A549 (cell line): ENCODE measurements at regions not wholly inside any gene's neighbourhood (a gene's known extent, or its start where the extent isn't known, plus 50 kb on each side); places are given as distances from the start of the nearest gene placed in this dataset.

Experiments used
- ATAC-seq, 2 experiments: fragments of 200-7000 bp in 1 of 2; fragments of >200 bp in 1 of 2; cut with Nextera tagmentation in 1 of 2; cut with Tn5 transposase in 1 of 2; 3 replicates each; pipeline versions ENCODE4 v1.8.0 to v1.9.1; 2018 to 2020; ENCODE audit warnings: mild to moderate bottlenecking in 1 of 2, moderate library complexity in 1 of 2
- CTCF ChIA-PET: fragments of 300-600 bp; sonication (Branson Sonifier 250); formaldehyde crosslinking; extraction: SDS; loops from one replicate; lab custom pipeline; 2021; ENCODE audit warnings: antibody characterized with exemption, inconsistent platforms; lab: Yijun Ruan, JAX
- POLR2A ChIA-PET: fragments of 350-600 bp; formaldehyde crosslinking; extraction: SDS; loops from one replicate; lab custom pipeline; 2021; ENCODE audit warnings: antibody characterized with exemption, inconsistent platforms; lab: Yijun Ruan, JAX
- DNase-seq, 2 experiments: peaks; one replicate each; pipeline versions ENCODE4 v3.0.0 to v3.0.0-alpha.2; 2011 to 2016; ENCODE audit warnings: low read depth in 1 of 2, low spot score in 1 of 2
- FAIRE-seq: peaks from 2 replicates; lab custom pipeline; 2011; peaks lifted over from hg19 to GRCh38; lab: Jason Lieb, UNC
- H3K27ac ChIP-seq, 2 experiments: fragments of >200 bp; sonication (Bioruptor Twin); formaldehyde crosslinking; 3 replicates each; pipeline ENCODE4 v1.5.1; 2016 to 2017
- H3K4me1 ChIP-seq: fragments of >200 bp; sonication (Bioruptor Twin); formaldehyde crosslinking; 3 replicates; pipeline ENCODE4 v1.6.1; 2016
- H3K4me2 ChIP-seq: fragments of >200 bp; sonication (Bioruptor Twin); formaldehyde crosslinking; 3 replicates; pipeline ENCODE4 v1.6.1; 2016
- H3K4me3 ChIP-seq: fragments of >200 bp; sonication (Bioruptor Twin); formaldehyde crosslinking; 3 replicates; pipeline ENCODE4 v1.5.1; 2016
- H3K9me3 ChIP-seq: fragments of >200 bp; sonication (Bioruptor Twin); formaldehyde crosslinking; 3 replicates; pipeline ENCODE4 v1.6.1; 2016
- BHLHE40 ChIP-seq: IDR thresholded peaks from 2 replicates; pipeline ENCODE4 v1.6.1; 2012; ENCODE audit warnings: low read depth, low read length, inconsistent platforms
- CBX8 ChIP-seq: fragments of 200-600 bp; sonication (generic); IDR thresholded peaks from 2 replicates; pipeline ENCODE4 v1.6.1; 2016
- CHD2 ChIP-seq: fragments of 150-350 bp; IDR thresholded peaks from 2 replicates; pipeline ENCODE4 v1.6.1; 2014; ENCODE audit warnings: low read length; ENCODE audit not compliant: partially characterized antibody
- EP300 ChIP-seq, 2 experiments: fragments of >200 bp; sonication (Bioruptor Twin); formaldehyde crosslinking; IDR thresholded peaks; 2 replicates in 1 of 2; 3 replicates in 1 of 2; pipeline ENCODE4 v1.6.1; 2016 to 2017
- FOSB ChIP-seq: fragments of 250-450 bp; sonication (Bioruptor Pico); IDR thresholded peaks from 2 replicates; pipeline ENCODE4 v1.5.0; 2020; ENCODE audit warnings: mild to moderate bottlenecking, moderate library complexity
- HEYL ChIP-seq: fragments of 250-450 bp; sonication (Bioruptor Pico); IDR thresholded peaks from 2 replicates; pipeline ENCODE4 v1.8.0; 2021; ENCODE audit warnings: mild to moderate bottlenecking, moderate library complexity
- HOXB5 ChIP-seq: fragments of 250-450 bp; sonication (Bioruptor Pico); IDR thresholded peaks from 2 replicates; pipeline ENCODE4 v1.5.0; 2020; ENCODE audit warnings: mild to moderate bottlenecking, moderate library complexity
- JUN ChIP-seq, 2 experiments: fragments of >200 bp; sonication (Bioruptor Twin); formaldehyde crosslinking; IDR thresholded peaks; 2 replicates in 1 of 2; 3 replicates in 1 of 2; pipeline ENCODE4 v1.6.1; 2016 to 2017
- MYC ChIP-seq: IDR thresholded peaks from 2 replicates; pipeline ENCODE4 v1.6.1; 2012; ENCODE audit warnings: mild to moderate bottlenecking, inconsistent platforms, low read length, improper control_type of control experiment, borderline replicate concordance
- NPAS2 ChIP-seq: fragments of 250-450 bp; sonication (Bioruptor Pico); IDR thresholded peaks from 2 replicates; pipeline ENCODE4 v1.8.0; 2022; ENCODE audit warnings: mild to moderate bottlenecking, moderate library complexity, borderline replicate concordance
- NR3C1 ChIP-seq: fragments of >200 bp; sonication (Bioruptor Twin); formaldehyde crosslinking; IDR thresholded peaks from 3 replicates; pipeline ENCODE4 v1.6.1; 2017
- PBX3 ChIP-seq: IDR thresholded peaks from 2 replicates; pipeline ENCODE4 v1.6.1; 2012
- RAD21 ChIP-seq, 2 experiments: fragments of >200 bp in 1 of 2; sonication (Bioruptor Twin) in 1 of 2; formaldehyde crosslinking in 1 of 2; IDR thresholded peaks in 1 of 2; conservative IDR thresholded peaks in 1 of 2; 2 replicates in 1 of 2; 3 replicates in 1 of 2; pipeline ENCODE4 v1.6.1; 2012 to 2018; ENCODE audit warnings: inconsistent platforms in 1 of 2
- RARB ChIP-seq: fragments of 250-450 bp; sonication (Bioruptor Pico); IDR thresholded peaks from 2 replicates; pipeline ENCODE4 v1.8.0; 2021; ENCODE audit warnings: mild to moderate bottlenecking, moderate library complexity
- SMC3 ChIP-seq: fragments of >200 bp; sonication (Bioruptor Twin); formaldehyde crosslinking; IDR thresholded peaks from 3 replicates; pipeline ENCODE4 v1.6.1; 2018; ENCODE audit warnings: inconsistent platforms
- TP53 ChIP-seq: fragments of 250-450 bp; sonication (Bioruptor Pico); IDR thresholded peaks from 2 replicates; pipeline ENCODE4 v1.5.0; 2021; ENCODE audit warnings: mild to moderate bottlenecking, moderate library complexity
- USF2 ChIP-seq: fragments of 450-650 bp; IDR thresholded peaks from 2 replicates; pipeline ENCODE4 v1.6.1; 2014; ENCODE audit warnings: antibody characterized with exemption
- ZC3H11A ChIP-seq: fragments of 450-650 bp; IDR thresholded peaks from 2 replicates; pipeline ENCODE4 v1.6.1; 2014; ENCODE audit warnings: antibody characterized with exemption, mild to moderate bottlenecking
- ZFP36 ChIP-seq: fragments of 450-650 bp; IDR thresholded peaks from 2 replicates; pipeline ENCODE4 v1.6.1; 2014; ENCODE audit warnings: borderline replicate concordance; ENCODE audit not compliant: partially characterized antibody
- ZNF302 ChIP-seq: fragments of 250-450 bp; sonication (Bioruptor Pico); IDR thresholded peaks from 2 replicates; pipeline ENCODE4 v1.9.0; 2021; ENCODE audit warnings: inconsistent platforms, mild to moderate bottlenecking, moderate library complexity
- ZSCAN20 ChIP-seq: fragments of 250-450 bp; sonication (Bioruptor Pico); IDR thresholded peaks from 2 replicates; pipeline ENCODE4 v1.8.0; 2022; ENCODE audit warnings: mild to moderate bottlenecking, moderate library complexity
- WGBS: methylation state at CpG from one replicate; pipeline ENCODE4 v1.1.6; 2017; ENCODE audit errors: missing lambda C conversion rate; 5-methylcytosine and 5-hydroxymethylcytosine counted together
- TF ChIP-seq, protein P1 (sequence below): IDR thresholded peaks from 2 replicates; pipeline ENCODE4 v1.6.1; 2012; ENCODE audit warnings: low read depth, borderline replicate concordance

DNA sequence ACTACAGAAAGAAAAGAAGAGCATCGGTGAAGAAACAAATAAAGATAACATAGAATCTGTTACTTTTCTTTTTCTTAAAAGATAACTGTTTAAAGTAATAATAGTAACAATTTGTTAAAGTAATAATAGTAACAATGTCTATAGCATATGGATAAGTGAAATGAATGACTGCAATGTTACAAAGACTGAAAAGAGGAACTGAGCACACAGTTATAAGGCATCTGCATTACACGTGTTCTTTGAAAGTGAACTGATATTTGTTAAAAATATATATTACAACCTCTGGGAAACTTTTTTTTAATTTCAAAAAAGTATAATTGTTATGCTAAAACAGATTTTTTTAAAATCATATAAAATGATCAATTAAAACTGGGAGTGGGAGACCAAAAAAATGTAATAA lies 88.4 kb upstream of the FST start (continued):
- TF ChIP-seq NR3C1 (no peak), PBX3 (no peak), SMC3 (no peak), HOXB5 (no peak), RARB (CRISPR knock-in tag) (no peak), CHD2 (no peak), RAD21 (conservative IDR thresholded peaks at IDR 0.05 in 1 of 2, IDR thresholded peaks at IDR 0.05 in 1 of 2) (no peak)

DNA sequence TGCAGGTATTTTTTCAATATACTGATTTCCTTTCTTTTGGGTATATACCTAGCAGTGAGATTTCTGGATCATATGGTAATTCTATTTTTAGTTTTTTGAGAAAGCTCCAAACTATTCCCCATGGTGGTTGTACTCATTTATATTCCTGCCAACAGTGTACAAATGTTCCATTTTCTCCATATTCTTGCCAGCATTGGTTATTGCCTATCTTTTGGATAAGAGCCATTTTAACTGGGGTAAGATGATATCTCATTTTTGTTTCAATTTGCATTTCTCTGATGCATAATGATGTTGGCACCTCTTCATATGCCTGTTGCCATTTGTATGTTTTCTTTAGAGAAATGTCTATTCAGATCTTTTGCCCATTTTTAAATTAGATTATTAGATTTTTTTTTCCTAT lies 85.6 kb upstream of the FST start:
- ATAC-seq = no peak
- no peak for DNase-seq
- POLR2A ChIA-PET = no interaction called here
- no peak for TF ChIP-seq EP300 (IDR thresholded peaks at IDR 0.05)
- no peak for TF ChIP-seq ZNF302
- no peak for TF ChIP-seq ZSCAN20
- no peak for TF ChIP-seq HEYL (CRISPR knock-in tag)
- no peak for TF ChIP-seq FOSB (CRISPR knock-in tag)
- TF ChIP-seq MYC = no peak
- TF ChIP-seq BHLHE40 = no peak
- TF ChIP-seq, protein P1, sequence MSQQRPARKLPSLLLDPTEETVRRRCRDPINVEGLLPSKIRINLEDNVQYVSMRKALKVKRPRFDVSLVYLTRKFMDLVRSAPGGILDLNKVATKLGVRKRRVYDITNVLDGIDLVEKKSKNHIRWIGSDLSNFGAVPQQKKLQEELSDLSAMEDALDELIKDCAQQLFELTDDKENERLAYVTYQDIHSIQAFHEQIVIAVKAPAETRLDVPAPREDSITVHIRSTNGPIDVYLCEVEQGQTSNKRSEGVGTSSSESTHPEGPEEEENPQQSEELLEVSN = no peak
- TF ChIP-seq TP53 (CRISPR knock-in tag) = no peak
- TF ChIP-seq ZC3H11A = no peak
- TF ChIP-seq ZFP36 = no peak
- no peak for TF ChIP-seq CBX8
- TF ChIP-seq, all 56 proteins: peak for 0
- Histone ChIP-seq H3K27ac (no peak overlapping the region), H3K4me2 (no peak overlapping the region), H3K4me3 (no peak overlapping the region), H3K4me1 (peaks cover 11% of the 10 kb centered on the region), H3K9me3 (peaks cover 6% of the 10 kb centered on the region; the same call in 2 of the 3 replicates)
- CTCF ChIA-PET = no interaction called here
- FAIRE-seq = no peak

GRCh38 chr5:53397141-53397757 lies 83.2 kb upstream of the FST start:
- CTCF ChIA-PET = interaction anchor here (1.3 kb wide), 1 partner anchor 837 kb away, joined by 3 read pairs; no protein-coding TSS in a partner anchor
- Histone ChIP-seq H3K4me1 (peaks cover 11% of the 10 kb centered on the region), H3K4me3 (no peak overlapping the region), H3K4me2 (peak overlapping the region; percentile 20; the same call in 2 of the 3 replicates), H3K9me3 (no peaks in the 10 kb centered on the region), H3K27ac (peak overlapping the region; percentile 38 to 53; a peak in 5 of 6 replicates)
- 72% methylated on average over 5 of the region's 5 CpGs for WGBS
- TF ChIP-seq JUN (IDR thresholded peaks at IDR 0.05) = no peak
- no peak for TF ChIP-seq PBX3
- FAIRE-seq = no peak
- DNase-seq = no peak
- ATAC-seq = no peak
- POLR2A ChIA-PET = no interaction called here

- peak overlapping the region; percentile 20; the same call in 2 of the 3 replicates for H3K4me2 ChIP-seq
- H3K9me3 ChIP-seq = no peaks in the 10 kb centered on the region
- peak overlapping the region; percentile 43 to 53; a peak in 5 of 6 replicates for H3K27ac ChIP-seq
- H3K4me3 ChIP-seq = no peak overlapping the region
- FAIRE-seq (no peak), ATAC-seq (peak; percentile 43 to 47; a peak in 2 of 6 replicates), DNase-seq (peak in 1 of 2 experiments; percentile 44)
- peaks cover 11% of the 10 kb centered on the region for H3K4me1 ChIP-seq
- ChIA-PET CTCF (interaction anchor here (1.3 kb wide), 1 partner anchor 837 kb away, joined by 3 read pairs; no protein-coding TSS in a partner anchor), POLR2A (no interaction called here)
- TF ChIP-seq NPAS2 (CRISPR knock-in tag) (no peak), USF2 (0 out of 2 replicates have a peak, but pooled peaks have one; percentile 34)
- WGBS = 5% methylated on average over 2 of the region's 2 CpGs
Observed at GRCh38 chr5:53397845-53398244, 82.6 kb upstream of the FST start.
